Muscle of arm (tissue), 1 donor: ENCODE measurements at regions not wholly inside any gene's neighbourhood (a gene's known extent, or its start where the extent isn't known, plus 50 kb on each side); places are given as distances from the start of the nearest gene placed in this dataset.
"Not testable (repeated sequence)": the region's sequence is repeated elsewhere in the genome, so short reads cannot be mapped to it uniquely, and the experiment has no call there.

Source experiments
- DNase-seq: peaks from one replicate; pipeline ENCODE4 v3.0.0-alpha.2; 2013

DNA sequence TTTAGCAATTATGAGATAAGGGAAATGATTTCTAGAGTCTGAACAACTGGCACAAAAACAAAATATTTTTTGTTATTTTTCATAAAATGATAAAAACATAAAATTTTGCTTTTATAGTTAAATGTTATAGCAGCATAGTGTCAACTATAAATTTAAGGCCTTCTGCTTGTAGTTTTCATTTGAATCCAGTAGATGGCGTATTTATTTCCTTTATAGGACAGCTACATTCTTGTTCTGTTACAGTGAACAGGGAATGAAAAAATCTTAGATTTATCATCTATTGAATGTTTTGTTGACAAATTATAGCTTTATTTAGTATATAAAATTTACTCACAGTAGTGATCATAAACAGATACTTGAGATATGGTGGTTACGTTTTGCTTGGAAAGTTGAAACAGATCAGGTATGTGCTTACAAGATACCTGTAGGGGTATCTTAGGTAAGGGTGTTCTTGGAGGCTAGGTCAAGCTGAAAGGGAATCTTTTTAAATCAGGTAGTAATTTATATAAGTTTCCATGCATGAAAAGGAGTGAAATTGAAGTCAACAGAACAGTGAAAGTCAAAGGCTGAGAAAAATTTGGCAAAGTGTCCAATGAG, 239.3 kb upstream of the GRIN3A start:
- DNase-seq, result no peak

DNA sequence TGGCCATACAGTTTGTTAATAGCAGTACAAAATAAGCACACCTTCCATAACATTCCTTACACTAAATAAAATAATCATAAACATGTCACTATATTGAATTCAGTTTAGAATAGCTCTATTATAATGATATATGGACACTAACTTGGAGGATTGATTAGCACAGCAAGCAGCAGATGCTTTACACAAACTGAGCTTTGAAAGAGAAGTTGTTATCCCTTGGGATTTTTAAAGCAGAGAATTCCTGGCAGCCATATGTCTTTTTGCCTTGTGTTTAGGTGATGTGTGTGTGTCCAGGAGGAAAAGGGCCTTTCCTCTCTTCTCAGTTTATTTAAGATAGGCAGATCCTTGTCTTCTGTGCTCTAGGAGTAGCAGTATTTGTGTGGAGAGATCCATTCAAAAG, 232.2 kb upstream of the GRIN3A start:
- no peak for DNase-seq

DNA sequence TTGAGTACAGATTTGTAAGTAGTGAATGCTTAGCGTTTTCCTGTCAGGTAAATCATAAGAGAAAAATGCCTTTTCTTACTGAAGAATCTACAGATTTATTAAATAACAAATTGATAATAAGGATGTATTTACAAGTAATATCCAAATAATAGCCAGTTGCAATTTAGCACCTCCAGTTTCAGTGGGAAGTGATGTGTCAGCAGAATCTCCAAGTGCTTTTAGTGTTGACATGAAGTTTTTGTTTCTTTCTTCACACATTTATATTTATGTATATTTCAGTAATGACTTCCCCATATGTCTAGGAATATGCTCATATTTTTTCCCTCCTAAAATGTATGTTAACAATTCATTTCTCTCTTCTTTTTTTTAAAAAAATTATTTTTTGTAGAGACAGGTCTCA, 229.9 kb upstream of the GRIN3A start:
- DNase-seq, result no peak

DNA sequence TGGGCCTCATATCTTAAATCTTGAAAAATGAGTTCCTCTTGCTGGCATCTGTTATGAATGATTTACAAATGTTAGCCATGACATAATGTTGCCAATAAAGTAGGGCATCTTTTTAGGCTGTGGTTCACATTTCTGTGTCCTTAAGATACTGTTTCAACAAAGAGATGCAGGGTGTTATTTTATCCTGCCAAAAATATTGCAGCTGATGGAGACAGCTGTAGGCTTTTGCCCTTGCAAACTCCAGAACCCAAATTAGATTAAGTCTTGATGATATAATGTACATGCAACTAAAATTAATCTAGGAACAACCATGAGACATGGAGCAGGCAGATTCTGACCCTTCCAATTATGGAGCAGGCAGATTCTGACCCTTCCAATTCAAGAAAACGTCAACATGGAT, 228.2 kb upstream of the GRIN3A start:
- DNase-seq, result no peak

DNA sequence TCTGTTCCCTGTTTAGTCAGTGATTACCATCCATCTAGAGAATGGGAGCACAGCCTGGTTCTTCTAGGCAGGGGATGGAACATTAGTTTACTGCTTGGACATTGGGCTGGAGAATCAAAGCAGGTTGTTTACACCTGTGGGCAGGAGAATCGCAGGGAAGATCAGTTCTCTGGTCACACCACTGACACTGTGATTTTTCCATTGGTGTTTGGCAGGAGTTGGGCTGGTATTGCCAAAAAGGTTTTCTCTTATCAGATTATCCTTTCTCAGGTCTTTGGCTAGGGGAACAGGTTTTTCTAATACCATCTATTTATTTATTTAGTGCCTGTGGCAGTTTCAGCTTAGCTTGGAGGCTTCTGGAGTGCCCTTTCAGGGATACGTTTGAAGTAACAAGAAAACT, 219.3 kb upstream of the GRIN3A start:
- no peak for DNase-seq

DNA sequence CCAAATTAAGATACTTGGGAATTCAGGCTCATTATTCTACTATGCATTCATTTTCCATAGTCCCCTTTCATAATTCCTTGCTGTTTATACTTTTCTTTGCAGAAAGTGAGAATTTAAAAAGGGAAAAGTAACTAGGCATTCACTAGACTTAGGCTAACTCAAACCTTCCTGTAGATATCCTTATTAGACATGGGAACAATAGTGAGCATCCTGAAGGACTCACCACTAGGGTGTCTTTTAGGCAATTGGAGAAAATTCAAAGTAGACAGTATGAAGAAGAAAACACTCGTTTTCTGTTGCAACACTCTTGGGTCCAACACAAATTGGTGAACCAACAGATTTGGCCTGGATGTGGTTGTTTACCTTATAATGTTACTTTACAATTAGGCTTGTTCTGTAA, 213.2 kb upstream of the GRIN3A start:
- no peak for DNase-seq

DNA sequence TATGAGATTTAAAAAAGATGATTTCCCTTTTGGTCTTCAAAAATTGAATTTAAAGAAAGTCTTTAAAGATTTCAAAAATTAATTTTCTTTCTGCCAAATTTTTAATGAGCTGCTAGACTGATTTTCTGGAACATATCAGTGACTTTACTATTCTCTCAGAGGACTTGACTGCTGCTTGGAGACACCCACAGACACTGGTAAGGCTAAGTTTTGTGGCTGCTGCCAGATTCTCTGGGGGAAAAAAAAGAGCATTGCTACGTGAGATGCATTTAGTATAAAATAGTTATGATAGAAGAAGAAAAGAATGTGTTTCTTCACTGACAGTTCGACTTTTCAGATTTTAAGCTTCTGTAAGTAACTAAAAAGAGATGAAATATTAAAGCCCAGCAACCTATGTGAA, 193.3 kb upstream of the GRIN3A start:
- DNase-seq, result no peak

DNA sequence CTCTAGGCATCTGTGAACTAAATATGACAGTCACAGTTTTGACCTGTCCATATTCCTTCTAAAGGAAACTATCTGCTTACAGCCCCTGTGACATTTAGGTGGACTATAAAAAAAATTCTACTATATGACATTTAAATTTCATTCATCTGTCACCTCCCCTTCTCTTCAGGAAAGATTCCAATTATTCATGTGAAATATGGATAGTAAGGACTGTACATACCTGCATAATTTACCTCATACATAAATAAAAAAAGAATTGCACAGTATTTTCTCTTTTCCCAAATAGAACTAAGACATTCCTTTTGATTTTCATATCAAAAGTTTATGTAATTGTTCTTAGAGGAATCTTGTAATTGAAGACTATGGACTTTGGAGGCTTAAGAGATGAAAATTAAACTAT, 192.3 kb upstream of the GRIN3A start:
- DNase-seq, result no peak

DNA sequence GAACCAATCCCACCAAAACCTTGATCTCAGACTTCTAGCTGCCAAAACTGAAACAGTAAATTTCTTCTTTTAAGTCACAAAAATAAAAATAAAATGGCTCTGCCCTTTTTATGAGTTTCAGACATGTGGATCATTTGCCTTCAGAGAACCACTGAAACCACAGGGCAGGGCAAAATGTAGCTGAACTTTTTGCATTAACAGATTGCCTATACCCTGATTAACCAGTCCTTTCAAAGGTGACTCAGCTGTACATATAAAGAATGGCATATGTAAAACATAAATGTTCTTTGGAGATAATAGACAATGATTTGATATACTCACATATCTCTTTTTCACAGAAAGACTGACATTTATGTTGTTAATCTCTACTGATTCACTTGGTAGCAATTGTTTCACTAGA, 187.1 kb upstream of the GRIN3A start:
- DNase-seq, result no peak

DNA sequence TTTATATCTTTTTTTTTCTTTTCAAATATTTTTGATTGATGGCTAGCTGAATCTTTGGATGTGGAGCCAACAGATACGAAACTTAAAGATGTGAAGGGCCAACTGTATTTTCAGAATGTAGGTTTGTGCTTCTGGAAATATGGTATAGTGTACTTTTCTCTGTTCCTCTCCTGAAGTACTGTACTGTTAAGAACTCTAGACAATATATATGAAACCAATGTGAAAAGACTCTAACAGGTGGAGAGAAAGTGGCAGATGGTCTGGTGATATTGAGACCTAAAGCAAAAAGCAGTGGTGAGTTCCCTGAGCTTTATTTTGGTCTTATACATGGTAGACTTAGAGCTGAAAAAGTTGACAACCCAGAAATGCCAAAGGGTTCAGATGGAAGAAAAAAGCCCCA, 185.0 kb upstream of the GRIN3A start:
- DNase-seq, result no peak

DNA sequence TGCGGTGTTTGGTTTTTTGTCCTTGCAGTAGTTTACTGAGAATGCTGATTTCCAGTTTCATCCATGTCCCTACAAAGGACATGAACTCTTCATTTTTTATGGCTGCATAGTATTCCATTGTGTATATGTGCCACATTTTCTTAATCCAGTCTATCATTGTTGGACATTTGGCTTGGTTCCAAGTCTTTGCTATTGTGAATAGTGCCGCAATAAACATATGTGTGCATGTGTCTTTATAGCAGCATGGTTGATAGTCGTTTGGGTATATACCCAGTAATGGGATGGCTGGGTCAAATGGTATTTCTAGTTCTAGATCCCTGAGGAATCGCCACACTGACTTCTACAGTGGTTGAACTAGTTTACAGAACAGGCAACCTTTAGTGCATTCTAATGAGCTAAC, 178.5 kb upstream of the GRIN3A start:
- not testable (repeated sequence) for DNase-seq

DNA sequence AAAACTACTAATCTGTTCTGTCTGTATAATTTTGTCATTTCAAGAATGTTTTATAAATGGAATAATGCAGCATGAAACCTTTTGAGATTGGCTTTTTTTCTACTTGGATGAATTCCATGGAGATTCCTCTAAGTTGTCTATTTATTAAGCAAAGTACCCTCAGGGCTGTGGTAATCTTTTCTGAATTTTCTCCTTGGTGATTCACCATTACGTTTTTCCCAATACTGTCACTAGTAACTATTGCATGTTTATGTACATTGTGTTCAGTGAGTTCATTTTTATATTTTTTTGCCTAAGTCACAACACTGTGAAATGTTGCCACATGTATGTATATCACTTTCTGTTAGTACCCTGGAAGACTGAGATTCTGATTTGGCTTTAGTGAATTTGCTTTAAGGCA, 177.0 kb upstream of the GRIN3A start:
- DNase-seq, result no peak

DNA sequence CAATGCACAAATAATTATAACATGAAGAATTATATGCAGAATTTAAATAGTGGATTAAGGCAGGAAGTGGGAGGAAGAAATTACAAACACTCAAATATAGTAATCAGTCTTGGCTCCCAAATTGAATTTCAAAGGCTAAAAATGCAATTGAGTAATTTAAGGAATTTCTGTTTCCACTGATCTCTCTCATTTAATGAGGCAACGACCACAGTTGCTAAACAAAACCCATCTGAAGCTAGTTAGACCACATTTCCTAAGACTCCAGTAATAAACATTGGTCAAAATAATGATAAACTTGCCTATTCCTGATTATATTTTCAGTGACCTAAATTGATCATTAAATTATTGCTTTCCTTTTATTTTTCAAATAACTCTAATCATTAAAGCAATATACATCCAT, 174.3 kb upstream of the GRIN3A start:
- no peak for DNase-seq

DNA sequence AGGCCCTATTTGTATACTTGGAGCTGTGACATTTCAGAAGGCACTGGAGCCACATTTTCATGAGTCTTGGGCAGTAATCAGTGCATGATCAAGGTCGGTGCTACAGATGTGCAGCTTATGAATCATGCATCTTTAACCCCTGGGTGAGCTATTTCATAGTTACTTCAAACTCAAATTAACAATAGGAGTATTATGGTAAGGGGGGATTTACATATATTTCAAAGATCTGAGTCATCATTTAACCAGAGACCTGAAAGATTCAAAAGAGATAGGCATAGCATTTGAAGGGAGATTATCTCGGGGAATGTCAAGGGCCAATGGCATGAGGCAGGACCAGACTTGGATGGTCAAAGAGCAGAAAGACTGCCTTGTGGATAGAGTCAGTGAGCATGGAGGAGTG, 169.0 kb upstream of the GRIN3A start:
- no peak for DNase-seq

DNA sequence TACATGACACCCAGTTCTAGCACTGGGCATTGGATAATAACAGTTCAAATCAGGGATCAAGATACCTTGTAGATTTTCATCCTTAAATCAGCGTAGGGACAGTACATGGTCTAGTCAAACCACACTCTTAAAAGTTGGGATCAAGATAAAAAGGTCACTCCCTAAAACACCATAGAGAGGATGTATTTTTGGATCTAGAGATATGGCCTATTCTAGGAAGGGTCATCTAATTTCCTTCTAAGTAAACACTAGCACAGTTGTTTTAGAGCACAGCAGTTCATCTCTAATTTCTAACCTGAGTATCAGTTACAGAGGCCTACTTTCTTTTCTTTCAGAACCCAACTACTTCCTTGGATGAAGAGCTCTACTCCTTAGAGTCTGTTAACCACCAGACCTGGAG, 166.4 kb upstream of the GRIN3A start:
- no peak for DNase-seq

DNA sequence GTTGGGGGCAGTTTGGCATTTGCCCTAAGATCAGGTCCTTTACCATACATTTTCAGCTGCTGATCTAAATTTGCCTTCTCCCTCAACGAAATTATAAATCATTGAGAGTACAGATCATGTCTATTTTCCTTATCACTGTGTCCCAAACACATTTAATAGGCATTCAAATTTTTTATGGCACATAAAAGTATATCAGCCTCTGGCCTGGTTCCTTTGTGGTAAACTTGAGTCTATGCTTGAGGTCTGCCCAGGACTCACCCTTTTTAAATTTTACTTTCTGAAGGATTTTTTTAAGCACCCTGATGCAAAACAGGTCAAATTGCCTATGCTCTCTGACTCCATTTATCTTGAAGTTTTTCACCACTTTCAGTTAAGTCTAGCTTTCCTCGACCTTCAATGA, 163.6 kb upstream of the GRIN3A start:
- DNase-seq, result no peak

DNA sequence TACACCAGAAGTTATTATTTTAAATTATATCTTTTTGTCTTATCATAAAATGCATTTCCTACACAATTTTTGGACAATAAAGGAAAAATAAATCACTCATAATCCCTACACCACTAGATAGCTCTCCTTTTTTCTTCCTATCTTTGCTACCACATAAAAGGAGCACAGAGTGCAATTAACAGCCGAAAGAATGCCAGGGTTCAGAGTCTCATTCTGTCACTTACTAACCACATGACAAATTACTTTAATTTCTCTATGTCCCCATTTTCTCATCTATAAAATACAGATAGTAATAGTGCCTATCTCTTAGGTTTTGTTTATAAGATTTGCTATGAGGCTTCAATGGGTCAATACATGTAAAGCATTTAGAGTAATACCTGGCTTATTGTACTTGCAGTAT, 158.7 kb upstream of the GRIN3A start:
- no peak for DNase-seq

DNA sequence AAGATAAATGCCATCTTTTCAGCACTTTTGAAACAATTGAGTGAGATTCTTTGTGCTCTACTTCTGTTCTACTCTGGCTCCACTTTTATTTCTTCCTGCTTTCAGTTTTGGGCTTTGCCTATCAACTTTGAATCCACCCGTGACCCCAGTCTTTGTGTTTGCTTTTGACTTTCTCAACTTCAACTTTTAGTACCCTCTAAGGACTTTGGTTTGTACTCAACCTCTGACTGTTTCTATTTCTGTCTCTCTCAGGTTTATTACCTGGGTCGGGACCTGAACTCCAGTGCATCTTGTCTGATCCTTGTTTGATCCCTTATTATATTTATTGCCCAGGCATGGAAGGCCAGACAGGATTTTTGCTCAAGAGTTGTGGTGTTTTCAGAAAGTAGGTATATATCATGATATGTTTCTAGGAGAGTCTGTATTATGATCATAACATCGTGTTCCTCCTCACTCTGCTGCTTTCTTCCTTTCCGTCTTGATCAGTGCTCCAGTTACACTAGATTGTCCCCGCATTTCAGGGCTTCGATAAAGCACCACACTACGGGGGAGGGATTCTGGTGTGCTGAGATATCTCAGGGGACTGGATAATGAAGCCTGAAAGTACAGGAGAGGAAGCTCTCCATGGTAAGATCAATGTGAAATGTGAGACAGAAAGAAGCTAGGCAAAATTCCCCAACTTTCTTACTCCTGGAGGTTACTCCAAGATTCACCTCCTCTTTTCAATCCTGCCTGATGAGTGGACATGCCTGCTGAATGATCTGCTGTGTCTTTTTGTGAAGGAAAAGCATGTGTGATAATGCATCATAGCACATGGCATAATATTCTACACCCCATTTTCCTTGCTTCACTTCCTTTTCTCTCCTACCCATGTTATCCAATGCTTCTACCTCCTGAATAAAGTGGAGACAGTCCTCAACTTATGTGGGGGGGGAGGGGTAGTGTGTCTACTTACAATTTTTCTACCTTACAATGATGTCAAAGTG, 155.5 kb upstream of the GRIN3A start:
- no peak for DNase-seq

DNA sequence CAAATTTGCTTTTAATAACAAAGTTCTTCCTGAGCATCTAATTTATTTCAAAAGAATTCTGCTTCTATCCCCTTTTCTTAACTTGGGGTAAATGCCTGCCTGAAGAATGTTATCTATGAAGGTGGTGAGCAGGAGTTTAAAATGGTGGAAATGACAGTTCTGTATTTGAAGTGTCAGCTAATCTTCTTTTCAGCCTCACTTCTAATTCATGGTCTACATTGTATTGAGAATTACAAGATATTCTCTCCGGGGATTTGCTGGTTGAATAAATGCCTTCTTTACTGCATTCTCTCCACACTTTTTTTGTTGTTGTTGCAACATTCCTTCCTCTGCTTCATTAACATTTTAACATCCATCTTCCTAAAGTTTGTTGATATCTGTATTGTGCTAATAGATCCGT, 143.1 kb upstream of the GRIN3A start:
- DNase-seq, result no peak

DNA sequence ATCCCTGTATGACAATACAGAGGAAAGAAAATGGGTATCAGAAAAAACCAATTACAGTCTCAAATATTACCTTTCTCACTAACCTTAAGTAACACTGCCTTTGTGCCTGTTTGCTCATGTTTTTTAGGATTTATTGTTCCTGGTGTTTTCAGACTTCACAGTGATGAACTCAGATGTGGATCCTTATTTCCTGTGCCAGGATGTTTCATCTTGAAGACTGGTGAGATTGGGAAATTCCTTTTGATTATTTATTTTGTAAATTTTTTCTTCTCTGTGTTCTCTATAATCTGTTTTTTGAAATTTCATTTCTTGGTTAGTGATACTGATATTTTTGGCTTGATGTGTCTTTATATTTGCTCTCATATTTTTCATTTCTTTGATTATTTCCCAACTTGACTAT, 142.4 kb upstream of the GRIN3A start:
- no peak for DNase-seq

DNA sequence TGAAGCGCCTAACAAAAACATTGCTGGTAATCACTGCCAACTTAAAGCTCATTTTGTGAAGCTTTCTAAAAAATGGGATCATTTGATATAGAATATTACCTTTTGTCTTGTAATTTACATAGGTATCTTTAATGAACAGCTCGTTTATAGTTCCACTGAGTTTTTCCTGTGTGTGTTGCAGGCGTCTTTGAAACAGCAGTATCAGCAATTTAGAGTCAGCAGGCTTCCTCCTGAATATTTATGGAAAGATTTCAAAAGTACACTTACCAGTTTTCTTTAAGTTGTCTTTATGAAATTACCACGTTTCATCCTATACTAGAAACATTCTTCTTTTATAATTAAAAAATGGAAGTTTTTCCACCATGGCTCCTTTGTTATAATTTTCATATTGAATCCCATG, 140.3 kb upstream of the GRIN3A start:
- no peak for DNase-seq

DNA sequence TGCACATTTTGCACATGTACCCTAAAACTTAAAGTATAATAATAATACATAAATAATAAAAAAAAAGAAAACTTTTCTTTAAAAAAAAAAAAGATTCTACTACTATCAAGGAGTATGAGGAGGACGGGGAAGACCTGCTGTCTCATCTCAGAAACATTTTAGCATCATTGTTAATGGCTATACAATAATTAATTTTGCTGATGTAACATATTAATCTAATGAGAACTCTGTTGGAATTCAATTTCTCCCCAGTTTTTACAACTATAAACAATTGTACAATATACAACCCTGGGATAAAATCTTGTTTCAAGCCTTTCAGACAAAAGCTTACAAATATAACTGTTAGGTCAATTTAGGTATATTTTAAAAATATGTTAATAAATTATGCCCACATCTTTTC, 139.0 kb upstream of the GRIN3A start:
- no peak for DNase-seq

DNA sequence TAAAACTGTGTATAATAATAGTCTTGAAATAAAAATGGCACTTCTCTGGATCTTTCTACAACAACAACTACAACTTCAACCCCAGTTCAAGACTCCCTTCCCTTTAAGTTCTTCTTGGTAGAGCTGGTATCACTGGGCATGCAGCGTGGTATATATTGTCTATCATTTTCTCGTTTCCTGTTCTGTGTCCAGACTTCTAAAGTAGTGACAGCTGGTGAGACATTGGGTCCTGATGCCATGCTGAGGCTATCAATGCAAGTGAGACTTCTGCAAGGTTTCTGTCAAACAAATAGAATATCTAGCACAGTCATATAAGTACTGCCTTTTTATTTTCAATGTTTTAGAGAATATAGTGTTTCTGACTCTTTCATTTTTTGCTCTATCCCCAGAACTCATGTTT, 123.0 kb upstream of the GRIN3A start:
- DNase-seq, result no peak

DNA sequence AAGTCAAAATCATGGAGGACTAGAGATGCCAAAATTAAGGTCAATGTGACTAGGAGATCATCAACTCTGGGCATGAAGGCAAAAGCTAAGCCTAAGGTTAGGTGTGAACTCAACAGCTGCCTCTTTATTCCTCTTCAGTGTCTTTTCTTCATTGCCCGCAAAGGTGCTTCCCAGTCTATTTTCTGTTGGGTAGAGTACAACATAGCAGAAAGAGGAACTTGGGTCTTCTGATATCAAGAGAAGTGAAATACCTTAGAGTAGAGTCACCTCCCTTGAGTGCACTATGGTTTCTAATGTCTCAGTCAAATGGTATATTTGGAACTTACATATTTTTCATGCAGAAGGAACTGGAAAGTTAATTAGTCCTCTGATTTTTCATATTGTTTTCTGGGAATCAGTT, 122.5 kb upstream of the GRIN3A start:
- DNase-seq, result no peak
